ENCODE measurements at regions not wholly inside any gene's neighbourhood (a gene's known extent, or its start where the extent isn't known, plus 50 kb on each side); places are given as distances from the start of the nearest gene placed in this dataset.

DNA sequence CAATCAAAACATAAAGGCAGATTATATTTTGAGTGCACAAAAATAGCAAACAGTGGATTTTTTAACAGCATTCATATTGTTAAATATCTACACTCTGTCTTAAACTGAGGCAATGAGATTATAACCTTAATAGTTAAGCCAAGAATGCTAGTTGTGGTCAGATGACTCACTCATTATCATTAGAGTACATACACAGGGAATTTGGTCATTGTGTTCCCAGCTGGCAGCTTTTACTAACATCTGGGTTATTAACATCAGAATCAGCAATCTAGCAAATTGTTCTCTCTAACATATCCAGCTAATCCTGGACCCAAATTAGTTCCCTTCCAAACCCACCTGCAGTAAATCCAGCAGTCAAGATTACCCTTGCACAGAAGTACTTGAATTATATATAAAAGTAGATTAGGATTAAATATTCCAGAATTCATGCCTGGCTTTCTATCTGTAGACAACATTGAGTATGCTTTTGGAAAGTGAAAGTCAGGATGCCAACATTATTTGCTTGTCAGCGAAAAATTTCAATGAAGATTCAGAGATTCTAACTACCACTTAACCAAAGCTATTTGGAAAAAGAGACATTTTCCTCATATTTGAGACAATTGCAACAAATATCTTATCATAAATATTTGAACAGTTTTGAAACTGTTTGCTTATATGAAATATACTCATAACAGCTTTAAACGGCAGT, 1035.6 kb upstream of the PHF14 start:
- no peak for DNase-seq (ENCODE audit: low read depth, low spot score)
- in situ Hi-C loops (cut with HindIII; ENCODE audit: low pct_unique_long_range_greater_than_20kb, low sequenced_read_pairs) = no loop called here

DNA sequence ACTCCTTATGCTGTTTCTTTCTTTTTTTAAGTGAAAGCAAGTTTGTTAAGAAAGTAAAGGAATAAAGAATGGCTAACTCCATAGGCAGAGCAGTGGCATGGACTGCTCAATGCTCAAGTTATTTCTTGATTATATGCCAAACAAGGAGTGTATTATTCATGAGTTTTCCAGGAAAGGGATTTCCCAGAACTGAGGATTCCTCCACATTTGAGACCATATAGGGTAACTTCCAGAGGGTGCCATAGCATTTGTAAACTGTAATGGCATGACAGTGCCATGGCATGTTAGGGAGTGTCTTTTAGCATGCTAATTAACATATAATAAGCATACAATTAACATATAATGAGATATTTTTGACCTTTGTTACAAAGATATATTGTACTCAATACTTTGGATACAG, 1034.5 kb upstream of the PHF14 start:
- DNase-seq (ENCODE audit: low read depth, low spot score) = peak; percentile 60
- in situ Hi-C loops (cut with HindIII; ENCODE audit: low pct_unique_long_range_greater_than_20kb, low sequenced_read_pairs) = no loop called here

DNA sequence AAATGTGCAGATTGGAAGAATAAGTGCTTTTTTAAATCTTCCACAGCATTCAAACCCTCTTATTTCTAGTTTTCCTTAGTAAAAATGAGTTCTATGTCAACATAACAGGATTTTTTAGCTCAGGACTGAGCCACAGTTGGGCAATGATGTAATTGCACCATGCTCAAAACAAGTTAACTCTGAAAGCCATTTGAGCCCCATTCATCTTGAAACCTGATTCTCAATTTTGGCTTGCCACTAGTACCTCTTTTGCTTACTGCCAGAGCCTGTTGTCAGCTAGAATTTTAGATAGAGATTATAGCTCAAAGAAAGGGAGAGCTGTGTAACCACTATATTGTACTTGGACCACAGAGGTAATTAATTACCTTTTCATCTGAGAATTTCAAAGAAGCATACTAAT, 1028.5 kb upstream of the PHF14 start:
- in situ Hi-C loops (cut with HindIII; ENCODE audit: low pct_unique_long_range_greater_than_20kb, low sequenced_read_pairs) = no loop called here
- DNase-seq (ENCODE audit: low read depth, low spot score) = no peak

DNA sequence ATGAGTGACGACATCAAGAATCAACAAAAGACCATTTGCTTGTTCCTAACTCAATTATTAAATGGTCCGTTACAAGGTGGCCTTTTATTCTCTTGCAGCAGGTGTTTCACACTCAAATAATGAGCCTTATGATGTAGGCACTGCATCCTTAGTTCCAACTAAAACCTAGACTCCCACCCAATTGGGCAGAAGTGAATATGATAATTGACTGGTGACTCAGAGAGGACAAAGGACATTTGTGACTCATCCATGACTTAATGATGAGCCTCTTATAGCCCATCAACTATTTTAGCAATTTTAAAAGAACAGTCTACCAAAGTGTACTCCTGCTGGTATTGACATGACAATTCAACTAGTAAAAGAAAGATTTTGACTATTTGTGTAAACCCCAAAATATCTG, 1027.8 kb upstream of the PHF14 start:
- in situ Hi-C loops (cut with HindIII; ENCODE audit: low pct_unique_long_range_greater_than_20kb, low sequenced_read_pairs) = no loop called here
- DNase-seq (ENCODE audit: low read depth, low spot score) = no peak

DNA sequence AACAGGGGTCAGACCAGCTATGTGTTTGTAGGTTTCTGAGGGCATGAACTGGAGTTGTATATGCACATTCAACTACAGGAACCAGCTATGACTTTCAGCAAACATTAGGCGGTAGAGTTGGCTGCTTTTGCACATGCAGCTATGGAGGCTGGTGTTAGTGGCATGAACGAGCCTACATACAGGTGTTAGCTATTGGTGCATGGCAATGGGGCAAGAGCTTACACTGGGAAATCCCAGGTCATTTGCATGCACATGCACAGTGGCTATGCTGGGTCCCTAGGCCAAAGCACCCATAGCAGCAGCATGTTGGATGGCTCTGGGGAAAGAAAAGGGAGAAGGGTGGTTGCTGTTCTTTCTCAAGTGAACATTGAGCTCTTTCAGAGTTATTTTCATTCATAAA, 1018.5 kb upstream of the PHF14 start:
- no peak for DNase-seq (ENCODE audit: low read depth, low spot score)
- in situ Hi-C loops (cut with HindIII; ENCODE audit: low pct_unique_long_range_greater_than_20kb, low sequenced_read_pairs) = no loop called here

DNA sequence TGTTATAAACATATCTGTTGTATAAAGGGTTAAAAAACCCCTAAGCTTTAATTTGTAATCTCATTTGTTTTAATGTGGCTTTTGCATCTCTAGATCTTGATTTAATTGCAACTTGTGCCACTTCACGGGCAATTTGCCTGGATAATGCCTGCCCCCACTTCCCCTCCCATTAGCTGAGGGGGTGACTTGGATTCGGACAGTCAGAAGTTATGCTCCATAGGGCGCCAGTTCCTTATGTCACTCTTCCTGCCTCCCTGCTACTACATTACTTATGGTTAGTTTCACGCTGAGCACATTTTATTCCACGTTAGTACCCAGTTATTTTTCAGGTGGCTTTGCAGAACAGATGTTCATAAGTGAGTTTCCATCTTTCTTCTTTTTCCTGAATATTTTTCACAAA, 1015.2 kb upstream of the PHF14 start:
- in situ Hi-C loops (cut with HindIII; ENCODE audit: low pct_unique_long_range_greater_than_20kb, low sequenced_read_pairs) = no loop called here
- DNase-seq (ENCODE audit: low read depth, low spot score) = no peak

DNA sequence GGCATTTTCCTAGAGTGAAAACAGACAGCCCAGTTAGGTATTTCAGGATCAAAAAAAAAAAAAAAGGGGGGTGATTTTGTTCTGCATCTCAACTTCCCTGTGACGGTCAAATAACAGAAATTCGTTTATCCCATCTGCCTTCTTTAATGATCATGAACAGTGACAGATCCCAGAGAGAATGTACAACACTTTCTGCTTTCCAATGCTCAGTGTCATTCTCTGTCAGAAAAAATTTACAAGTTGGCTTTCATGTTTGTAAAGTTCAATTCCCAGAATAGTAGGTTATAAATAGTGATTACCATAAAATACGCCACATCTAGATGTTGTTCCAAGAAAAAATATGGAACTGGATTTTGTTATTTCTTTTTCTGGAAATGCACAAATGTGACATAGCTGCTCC, 1013.2 kb upstream of the PHF14 start:
- in situ Hi-C loops (cut with HindIII; ENCODE audit: low pct_unique_long_range_greater_than_20kb, low sequenced_read_pairs) = no loop called here
- no peak for DNase-seq (ENCODE audit: low read depth, low spot score)

DNA sequence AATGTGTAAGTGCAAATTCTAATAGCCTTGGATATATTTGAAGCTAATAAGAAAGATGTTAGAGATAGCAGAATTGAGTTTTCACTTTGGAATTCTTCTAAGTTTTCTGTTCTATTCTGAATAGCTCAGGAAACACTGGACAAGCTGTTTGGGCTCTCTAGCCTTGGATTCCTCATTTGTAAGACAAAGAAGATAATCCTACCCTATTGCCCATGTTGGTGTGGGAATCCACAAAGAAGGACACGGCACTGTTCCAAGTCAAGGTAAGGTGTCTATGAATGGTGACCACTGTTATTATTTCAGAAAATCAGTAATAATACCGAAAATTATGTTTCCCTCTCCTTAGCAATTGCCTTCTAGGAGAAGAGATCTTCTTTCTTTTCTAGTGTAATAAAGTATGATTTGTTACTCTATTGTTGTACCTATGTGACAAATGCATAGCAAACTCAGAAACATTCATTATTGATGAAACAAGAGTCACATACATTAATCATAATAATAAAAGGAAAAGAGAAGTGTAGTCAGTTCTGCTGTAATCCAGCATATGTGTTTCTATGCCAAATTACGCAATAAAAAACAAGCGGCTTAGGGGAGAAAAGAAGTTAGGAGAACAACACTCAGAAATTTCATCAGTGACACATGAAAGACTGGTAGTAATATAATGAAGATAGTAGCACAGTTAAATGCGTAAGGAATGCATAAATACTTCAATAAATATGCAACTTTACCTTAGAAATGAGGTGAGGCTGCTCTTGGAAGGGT, 1012.3 kb upstream of the PHF14 start:
- in situ Hi-C loops (cut with HindIII; ENCODE audit: low pct_unique_long_range_greater_than_20kb, low sequenced_read_pairs) = no loop called here
- no peak for DNase-seq (ENCODE audit: low read depth, low spot score)

DNA sequence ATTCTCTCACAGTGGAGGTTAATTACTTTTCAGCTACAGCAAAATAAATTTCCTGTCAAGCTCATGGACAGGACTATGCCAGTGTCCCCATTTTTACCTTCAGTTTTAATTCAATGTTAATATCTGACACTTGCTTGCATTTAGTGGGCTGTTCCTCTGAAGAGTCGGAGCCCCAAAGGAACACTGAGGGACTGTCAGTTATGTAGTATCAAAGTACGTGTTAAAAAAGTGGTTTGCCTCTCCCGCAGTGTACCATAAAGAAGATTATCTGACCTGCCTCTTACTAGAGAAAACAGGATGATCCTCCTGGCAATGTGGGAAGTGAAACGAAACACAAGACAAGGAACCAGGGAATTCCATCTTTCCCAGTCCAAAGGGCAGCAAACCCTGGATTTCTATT, 1010.9 kb upstream of the PHF14 start:
- in situ Hi-C loops (cut with HindIII; ENCODE audit: low pct_unique_long_range_greater_than_20kb, low sequenced_read_pairs) = no loop called here
- DNase-seq (ENCODE audit: low read depth, low spot score) = no peak

DNA sequence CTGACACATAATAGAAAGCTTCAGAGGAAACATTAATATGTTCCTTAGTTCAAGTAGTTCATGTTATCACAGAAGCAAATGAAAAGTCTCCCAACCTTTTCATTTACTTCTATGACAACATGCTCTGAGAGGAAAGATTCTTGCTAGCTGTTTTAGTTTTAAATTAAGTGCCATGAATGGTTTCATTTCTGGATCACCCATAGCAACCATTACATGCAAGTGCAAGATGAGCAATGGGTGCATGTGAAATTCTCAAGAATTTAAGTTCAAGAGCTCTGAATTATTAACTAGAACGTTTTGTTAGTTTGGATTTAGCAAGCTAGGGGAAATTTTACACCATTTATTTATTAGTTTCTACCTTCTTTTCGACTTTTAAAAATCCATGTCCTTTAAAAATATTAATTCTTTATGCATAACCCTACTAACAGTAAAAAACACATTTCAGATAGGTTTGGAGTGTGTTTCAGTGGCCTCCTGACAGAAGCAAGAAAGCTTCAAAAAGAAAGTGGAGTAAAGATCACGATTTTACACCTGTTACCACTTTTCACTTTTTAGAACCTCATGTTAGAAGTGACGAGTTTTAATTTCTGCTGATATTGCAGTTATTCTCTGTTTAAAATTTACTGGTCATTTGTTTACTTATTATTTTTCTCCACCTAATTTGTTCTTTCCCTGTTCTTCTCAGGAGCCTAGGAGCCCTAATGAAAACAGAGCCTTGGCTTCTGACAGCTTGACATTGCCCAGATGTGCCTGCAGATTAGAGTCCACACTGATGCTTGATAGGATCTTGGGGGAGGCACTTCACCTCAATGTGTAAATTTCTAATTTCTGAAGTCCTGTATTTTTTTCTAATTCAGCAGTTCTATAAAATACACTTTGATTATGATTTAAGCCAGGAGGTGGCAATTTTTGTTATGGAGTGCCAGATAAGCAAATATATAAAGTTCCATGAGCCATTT, 995.3 kb upstream of the PHF14 start:
- in situ Hi-C loops (cut with HindIII; ENCODE audit: low pct_unique_long_range_greater_than_20kb, low sequenced_read_pairs) = no loop called here
- no peak for DNase-seq (ENCODE audit: low read depth, low spot score)

DNA sequence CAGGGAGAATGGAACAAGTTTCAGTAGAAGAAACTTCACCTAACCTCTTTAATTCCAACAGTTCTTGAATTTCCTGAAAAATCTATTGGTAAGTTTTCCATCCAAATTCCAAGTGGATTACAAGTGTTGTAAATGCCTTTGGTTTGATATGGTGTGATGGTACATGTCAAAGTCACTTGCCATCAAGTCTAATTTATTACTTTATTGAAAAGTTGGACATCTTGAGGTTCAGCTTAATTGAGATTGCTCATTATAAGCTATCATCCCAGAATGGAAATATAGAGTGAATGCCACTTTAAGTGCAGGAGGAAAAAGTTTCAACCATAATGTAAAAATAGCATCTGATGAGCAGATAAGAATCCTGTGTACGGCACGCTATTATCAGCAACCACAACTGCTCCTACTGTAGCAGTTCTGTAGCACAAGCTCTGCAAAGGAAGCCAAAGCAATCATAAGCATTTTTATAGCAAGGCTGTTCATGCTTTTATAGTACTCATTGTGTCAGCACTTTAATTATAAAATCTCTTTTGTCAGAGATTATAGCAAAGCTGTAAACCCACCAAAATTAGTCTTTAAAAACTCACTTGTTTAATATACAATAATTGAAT, 991.8 kb upstream of the PHF14 start:
- DNase-seq (ENCODE audit: low read depth, low spot score) = no peak
- in situ Hi-C loops (cut with HindIII; ENCODE audit: low pct_unique_long_range_greater_than_20kb, low sequenced_read_pairs) = no loop called here

DNA sequence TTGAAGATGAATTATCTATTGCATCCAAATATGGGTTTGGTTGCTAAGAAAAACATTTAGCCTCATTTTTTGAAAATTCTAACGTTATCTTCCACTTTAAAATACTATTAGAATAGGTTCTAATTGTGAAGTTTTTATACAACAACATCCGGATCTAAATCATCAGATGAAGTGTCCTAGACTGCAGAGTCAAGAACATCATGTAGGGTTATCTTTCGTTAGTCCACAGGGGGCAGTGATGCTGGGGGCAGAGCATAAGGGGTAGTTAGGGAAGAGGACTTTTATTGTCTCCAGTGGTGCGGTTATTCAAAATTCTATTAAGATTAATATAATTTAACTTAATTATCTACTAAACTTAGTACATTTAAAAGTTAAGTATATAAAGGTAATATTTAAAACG, 990.6 kb upstream of the PHF14 start:
- DNase-seq (ENCODE audit: low read depth, low spot score) = peak; percentile 32
- in situ Hi-C loops (cut with HindIII; ENCODE audit: low pct_unique_long_range_greater_than_20kb, low sequenced_read_pairs) = no loop called here

DNA sequence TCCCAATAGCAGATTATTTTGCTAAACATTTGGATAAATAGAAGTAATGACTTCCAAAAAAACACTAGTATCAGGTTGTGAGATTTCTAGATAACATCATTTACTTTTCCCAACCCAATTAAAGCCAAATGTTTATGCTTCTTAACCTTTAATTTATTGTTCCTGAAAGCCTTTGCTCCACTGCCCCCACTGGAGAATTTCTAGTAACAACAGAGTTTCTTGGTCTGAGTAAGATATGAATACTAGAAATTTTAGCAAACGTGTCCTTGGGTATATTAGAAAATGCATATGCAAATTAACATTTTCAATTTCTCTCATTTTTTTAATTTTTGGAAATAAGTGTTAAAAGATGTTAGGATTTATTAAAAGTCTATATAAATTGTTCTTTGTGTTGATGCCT, 958.0 kb upstream of the PHF14 start:
- in situ Hi-C loops (cut with HindIII; ENCODE audit: low pct_unique_long_range_greater_than_20kb, low sequenced_read_pairs) = no loop called here
- DNase-seq (ENCODE audit: low read depth, low spot score) = peak; percentile 21

DNA sequence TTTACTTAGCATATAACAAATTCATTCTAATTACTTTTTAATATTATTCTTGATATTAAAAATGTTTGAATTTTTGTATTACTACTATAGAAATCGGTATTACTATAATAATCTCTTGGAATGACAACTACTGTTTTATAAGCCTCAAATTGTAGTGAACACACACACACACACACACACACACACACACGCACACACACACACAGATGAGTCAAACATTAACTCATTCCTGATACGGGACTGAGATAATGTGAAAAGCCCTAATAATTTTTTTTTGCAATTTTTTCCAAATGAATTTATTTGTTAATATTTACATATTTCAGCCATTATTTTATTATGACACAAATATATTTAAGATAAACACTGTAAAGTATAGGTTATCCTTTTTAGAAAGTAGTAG, 951.2 kb upstream of the PHF14 start:
- no peak for DNase-seq (ENCODE audit: low read depth, low spot score)
- in situ Hi-C loops (cut with HindIII; ENCODE audit: low pct_unique_long_range_greater_than_20kb, low sequenced_read_pairs) = no loop called here

DNA sequence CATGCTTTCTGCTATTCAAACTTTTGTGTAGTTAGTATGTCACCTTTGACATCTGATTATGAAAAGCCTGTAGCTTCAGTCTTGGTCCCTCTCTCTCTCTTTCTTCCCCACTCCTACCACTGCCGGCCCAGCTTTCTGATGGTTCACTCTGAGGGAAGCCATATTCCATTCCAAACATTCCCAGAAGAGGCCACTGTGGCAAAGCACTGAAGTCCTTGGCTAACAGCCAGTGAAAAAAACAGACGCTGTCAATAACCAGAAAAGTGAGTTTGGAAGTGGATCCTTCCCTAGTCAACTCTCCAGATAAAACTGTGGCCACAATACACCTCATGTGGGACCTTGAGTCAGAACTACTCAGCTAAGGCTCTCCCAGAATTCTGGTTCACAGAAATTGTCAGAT, 950.7 kb upstream of the PHF14 start:
- DNase-seq (ENCODE audit: low read depth, low spot score) = peak; percentile 84
- in situ Hi-C loops (cut with HindIII; ENCODE audit: low pct_unique_long_range_greater_than_20kb, low sequenced_read_pairs) = no loop called here

DNA sequence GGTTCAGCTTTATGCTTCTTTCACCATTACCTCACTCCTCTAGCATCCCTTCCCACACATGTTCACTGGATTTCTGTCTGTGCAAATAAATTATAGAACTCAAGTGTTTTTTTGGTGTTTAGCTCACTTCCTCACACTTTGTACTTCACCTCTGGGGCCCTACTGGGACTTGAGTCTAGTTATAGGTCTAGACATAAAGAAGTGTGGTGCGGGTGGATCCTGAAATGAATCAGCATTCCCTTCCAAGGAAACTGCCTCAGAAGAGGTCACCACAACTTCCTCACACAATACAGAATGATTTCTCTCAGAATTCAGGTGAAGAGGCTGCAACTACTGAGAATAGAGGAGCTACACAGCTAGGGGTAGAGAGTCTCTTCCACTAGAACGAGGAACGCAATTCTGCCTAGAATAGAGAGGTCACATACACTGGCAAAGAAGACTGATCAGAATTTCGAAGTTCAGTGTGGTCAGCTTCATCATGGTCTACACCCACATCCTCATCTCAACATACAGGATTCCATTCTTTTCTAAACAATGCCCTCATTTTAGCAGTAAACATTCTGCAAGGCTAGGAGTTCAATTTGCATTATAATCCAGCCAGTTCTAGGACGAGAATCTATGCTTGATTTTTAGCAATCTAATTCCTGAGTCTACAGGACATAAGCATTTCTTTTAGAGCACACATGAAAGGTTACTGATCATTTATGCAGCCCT, 938.7 kb upstream of the PHF14 start:
- in situ Hi-C loops (cut with HindIII; ENCODE audit: low pct_unique_long_range_greater_than_20kb, low sequenced_read_pairs) = no loop called here
- DNase-seq (ENCODE audit: low read depth, low spot score) = peak; percentile 28

DNA sequence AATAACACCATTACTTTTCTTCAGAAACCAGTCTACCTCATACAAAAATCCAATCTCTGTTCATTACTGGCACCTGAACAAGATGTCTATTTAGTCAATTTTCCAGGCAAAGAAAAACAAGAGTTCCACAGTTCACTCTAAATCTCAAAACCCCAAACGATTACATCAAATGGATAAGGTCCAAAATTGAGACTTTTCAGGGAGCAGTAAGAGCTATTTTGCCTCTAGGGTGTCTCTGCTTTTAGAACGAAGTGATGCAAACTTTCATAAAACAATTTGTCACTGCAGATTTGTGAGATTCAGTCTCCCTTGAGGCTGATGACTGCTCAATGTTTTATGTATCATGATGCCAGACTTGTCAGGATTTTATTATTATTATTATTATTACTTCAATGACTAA, 937.0 kb upstream of the PHF14 start:
- DNase-seq (ENCODE audit: low read depth, low spot score) = no peak
- in situ Hi-C loops (cut with HindIII; ENCODE audit: low pct_unique_long_range_greater_than_20kb, low sequenced_read_pairs) = no loop called here

All from SK-MEL-5 (cell line).